Hepatocyte (in vitro differentiated cells): ENCODE measurements at regions not wholly inside any gene's neighbourhood (a gene's known extent, or its start where the extent isn't known, plus 50 kb on each side); places are given as distances from the start of the nearest gene placed in this dataset.
"Not testable (repeated sequence)": the region's sequence is repeated elsewhere in the genome, so short reads cannot be mapped to it uniquely, and the experiment has no call there.

Source experiments
- DNase-seq: peaks from one replicate; pipeline ENCODE4 v3.0.0-alpha.2; 2016; ENCODE audit warnings: low spot score
- H2AFZ ChIP-seq: fragments of 200-600 bp; sonication (generic); 2 replicates; pipeline ENCODE4 v1.6.0; 2016; ENCODE audit warnings: antibody characterized with exemption, mild to moderate bottlenecking
- H3K27ac ChIP-seq: fragments of 200-600 bp; sonication (generic); 2 replicates; pipeline ENCODE4 v1.5.1; 2016; ENCODE audit warnings: mild to moderate bottlenecking
- H3K27me3 ChIP-seq: fragments of 200-600 bp; sonication (generic); 2 replicates; pipeline ENCODE4 v1.6.1; 2016
- H3K36me3 ChIP-seq: fragments of 200-600 bp; sonication (generic); replicated peaks from 2 replicates; pipeline ENCODE4 v1.5.1; 2016; ENCODE audit warnings: low read depth; ENCODE audit not compliant: insufficient read depth
- H3K4me1 ChIP-seq: fragments of 200-600 bp; sonication (generic); 2 replicates; pipeline ENCODE4 v1.5.1; 2016; ENCODE audit warnings: mild to moderate bottlenecking, moderate library complexity; ENCODE audit not compliant: insufficient read depth
- H3K4me2 ChIP-seq: fragments of 200-600 bp; sonication (generic); 2 replicates; pipeline ENCODE4 v1.6.0; 2016
- H3K4me3 ChIP-seq: fragments of 200-600 bp; sonication (generic); 2 replicates; pipeline ENCODE4 v1.5.1; 2016; ENCODE audit warnings: mild to moderate bottlenecking
- H3K79me2 ChIP-seq: fragments of 200-600 bp; sonication (generic); 2 replicates; pipeline ENCODE4 v1.6.0; 2017; ENCODE audit warnings: mild to moderate bottlenecking
- H3K9me2 ChIP-seq: fragments of 200-600 bp; sonication (generic); replicated peaks from 2 replicates; pipeline ENCODE4 v1.6.0; 2017; ENCODE audit warnings: mild to moderate bottlenecking; ENCODE audit not compliant: insufficient read depth
- H3K9me3 ChIP-seq: fragments of 200-600 bp; sonication (generic); 2 replicates; pipeline ENCODE4 v1.5.1; 2016; ENCODE audit warnings: low read depth, mild to moderate bottlenecking
- H4K20me1 ChIP-seq: fragments of 200-600 bp; sonication (generic); 2 replicates; pipeline ENCODE4 v1.6.0; 2016; ENCODE audit warnings: mild to moderate bottlenecking; ENCODE audit not compliant: insufficient read depth, poor library complexity, severe bottlenecking
- EZH2 ChIP-seq: fragments of 200-600 bp; sonication (generic); IDR thresholded peaks from 2 replicates; pipeline ENCODE4 v1.6.1; 2016; ENCODE audit warnings: antibody characterized with exemption, mild to moderate bottlenecking, borderline replicate concordance
- EZH2phosphoT487 ChIP-seq: fragments of 200-600 bp; sonication (generic); IDR thresholded peaks from one replicate; pipeline ENCODE4 v1.6.1; 2018; ENCODE audit warnings: antibody characterized with exemption, mild to moderate bottlenecking, low read depth, moderate library complexity; ENCODE audit not compliant: unreplicated experiment, severe bottlenecking
- WGBS: methylation state at CpG from one replicate; pipeline ENCODE4 v1.1.6; 2016; ENCODE audit warnings: low lambda C conversion rate; ENCODE audit errors: missing lambda C conversion rate; 5-methylcytosine and 5-hydroxymethylcytosine counted together
- TF ChIP-seq, protein P1 (sequence below): fragments of 200-600 bp; sonication (generic); IDR thresholded peaks from 2 replicates; pipeline ENCODE4 v1.5.1; 2016; ENCODE audit warnings: antibody characterized with exemption, mild to moderate bottlenecking; ENCODE audit not compliant: poor library complexity

DNA sequence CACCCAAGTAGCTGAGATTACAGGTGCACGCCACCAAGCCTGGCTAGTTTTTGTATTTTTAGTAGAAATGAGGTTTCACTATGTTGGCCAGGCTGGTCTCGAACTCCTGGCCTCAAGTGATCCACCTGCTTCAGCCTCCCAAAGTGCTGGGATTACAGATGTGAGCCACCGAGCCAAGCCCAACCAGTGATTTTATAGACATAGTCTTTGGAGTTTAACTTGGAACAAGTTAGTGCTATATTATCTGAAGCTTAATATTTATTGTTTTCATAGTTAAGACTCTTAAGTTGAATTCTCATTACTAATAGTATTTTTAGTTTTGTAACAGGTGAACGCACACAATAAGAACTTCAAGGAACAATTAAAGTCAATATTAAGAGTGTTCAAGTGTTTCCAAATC is 122.1 kb downstream of the SPAG6 start:
- H3K4me1 ChIP-seq, DNase-seq, H3K9me3 ChIP-seq, H3K27ac ChIP-seq, H2AFZ ChIP-seq, H3K4me3 ChIP-seq, H3K79me2 ChIP-seq, H3K9me2 ChIP-seq, H3K27me3 ChIP-seq, H4K20me1 ChIP-seq, H3K36me3 ChIP-seq, H3K4me2 ChIP-seq: not testable (repeated sequence)
- WGBS: 92% methylated on average over 4 of the region's 4 CpGs

DNA sequence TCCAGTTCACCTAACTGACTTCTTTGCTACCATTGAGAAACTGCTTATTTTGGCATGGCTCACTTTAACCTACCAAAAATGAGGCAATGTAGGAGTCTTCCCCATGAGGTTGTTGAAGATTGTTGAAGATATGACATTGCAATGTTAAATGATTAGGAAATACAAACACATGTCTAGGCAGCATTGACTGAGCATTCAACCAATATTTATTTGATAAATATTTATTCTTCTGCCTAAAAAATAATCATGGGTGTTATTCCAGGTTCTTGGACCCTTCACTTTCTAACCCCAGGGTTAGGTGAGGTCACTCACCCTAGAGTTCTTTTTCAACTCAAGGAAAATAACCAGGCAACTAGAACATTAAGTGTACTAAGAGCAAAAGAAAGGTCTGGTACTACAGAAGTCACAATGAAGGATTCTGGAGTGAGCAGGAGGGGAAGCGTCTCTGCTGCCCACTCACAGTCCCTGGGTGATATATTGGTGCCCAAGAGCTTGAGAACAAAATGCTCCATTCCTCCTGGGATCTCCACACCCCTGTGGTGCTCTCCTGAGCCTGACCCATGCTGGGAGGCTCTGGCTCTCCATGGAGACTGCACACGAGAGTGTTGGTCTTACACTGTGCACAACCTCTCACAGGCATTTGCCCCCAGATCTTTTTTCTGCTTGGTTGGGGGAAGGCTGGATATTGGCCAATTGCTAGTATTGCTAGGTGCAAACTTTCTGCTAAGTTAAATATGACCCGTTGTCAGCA is 123.4 kb downstream of the SPAG6 start:
- no peak overlapping the region for H2AFZ ChIP-seq
- H3K4me3 ChIP-seq: no peak overlapping the region
- H3K9me3 ChIP-seq: no peaks in the 10 kb centered on the region
- peaks cover 18% of the 10 kb centered on the region for H3K27me3 ChIP-seq
- no peak overlapping the region for H3K4me2 ChIP-seq
- no peaks in the 10 kb centered on the region for H3K36me3 ChIP-seq
- no peak overlapping the region for H3K27ac ChIP-seq
- no peaks in the 10 kb centered on the region for H3K4me1 ChIP-seq
- 83% methylated on average over 3 of the region's 3 CpGs for WGBS
- TF ChIP-seq EZH2 (no peak), EZH2phosphoT487 (no peak)
- TF ChIP-seq, protein P1, sequence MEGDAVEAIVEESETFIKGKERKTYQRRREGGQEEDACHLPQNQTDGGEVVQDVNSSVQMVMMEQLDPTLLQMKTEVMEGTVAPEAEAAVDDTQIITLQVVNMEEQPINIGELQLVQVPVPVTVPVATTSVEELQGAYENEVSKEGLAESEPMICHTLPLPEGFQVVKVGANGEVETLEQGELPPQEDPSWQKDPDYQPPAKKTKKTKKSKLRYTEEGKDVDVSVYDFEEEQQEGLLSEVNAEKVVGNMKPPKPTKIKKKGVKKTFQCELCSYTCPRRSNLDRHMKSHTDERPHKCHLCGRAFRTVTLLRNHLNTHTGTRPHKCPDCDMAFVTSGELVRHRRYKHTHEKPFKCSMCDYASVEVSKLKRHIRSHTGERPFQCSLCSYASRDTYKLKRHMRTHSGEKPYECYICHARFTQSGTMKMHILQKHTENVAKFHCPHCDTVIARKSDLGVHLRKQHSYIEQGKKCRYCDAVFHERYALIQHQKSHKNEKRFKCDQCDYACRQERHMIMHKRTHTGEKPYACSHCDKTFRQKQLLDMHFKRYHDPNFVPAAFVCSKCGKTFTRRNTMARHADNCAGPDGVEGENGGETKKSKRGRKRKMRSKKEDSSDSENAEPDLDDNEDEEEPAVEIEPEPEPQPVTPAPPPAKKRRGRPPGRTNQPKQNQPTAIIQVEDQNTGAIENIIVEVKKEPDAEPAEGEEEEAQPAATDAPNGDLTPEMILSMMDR: no peak
- no peak for DNase-seq
- H4K20me1 ChIP-seq: no peaks in the 10 kb centered on the region
- no peaks in the 10 kb centered on the region for H3K9me2 ChIP-seq
- H3K79me2 ChIP-seq: no peaks in the 10 kb centered on the region

DNA sequence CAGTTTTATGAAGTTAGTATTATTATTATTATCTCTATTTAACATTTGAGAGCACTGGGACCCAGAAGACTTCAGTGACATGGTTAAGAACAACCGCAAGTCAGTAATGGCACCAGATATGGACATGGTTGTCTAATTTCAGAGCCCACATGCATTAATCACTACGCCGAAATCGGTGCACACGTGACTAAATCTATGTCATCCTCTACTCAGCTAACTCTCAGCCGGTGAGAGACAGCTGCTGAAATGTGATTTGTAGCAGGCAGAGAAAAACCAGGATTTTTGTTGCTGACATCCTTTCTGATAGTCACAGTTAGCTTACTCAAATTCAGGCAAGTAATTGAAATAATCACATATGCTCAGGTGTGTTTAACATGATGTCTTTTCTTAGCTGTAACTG is 127.7 kb downstream of the SPAG6 start:
- Histone ChIP-seq H3K4me2 (no peak overlapping the region), H3K4me3 (no peak overlapping the region), H4K20me1 (no peaks in the 10 kb centered on the region), H3K36me3 (no peaks in the 10 kb centered on the region), H3K27ac (no peak overlapping the region), H3K27me3 (peaks cover 61% of the 10 kb centered on the region), H3K9me2 (no peaks in the 10 kb centered on the region), H3K4me1 (peaks cover 19% of the 10 kb centered on the region), H3K9me3 (no peaks in the 10 kb centered on the region), H2AFZ (no peak overlapping the region), H3K79me2 (no peaks in the 10 kb centered on the region)
- TF ChIP-seq, protein P1: no peak
- no peak for TF ChIP-seq EZH2phosphoT487
- TF ChIP-seq EZH2: no peak
- DNase-seq: no peak
- whole genome bisulfite sequencing: 91% methylated on average over 6 of the region's 6 CpGs

DNA sequence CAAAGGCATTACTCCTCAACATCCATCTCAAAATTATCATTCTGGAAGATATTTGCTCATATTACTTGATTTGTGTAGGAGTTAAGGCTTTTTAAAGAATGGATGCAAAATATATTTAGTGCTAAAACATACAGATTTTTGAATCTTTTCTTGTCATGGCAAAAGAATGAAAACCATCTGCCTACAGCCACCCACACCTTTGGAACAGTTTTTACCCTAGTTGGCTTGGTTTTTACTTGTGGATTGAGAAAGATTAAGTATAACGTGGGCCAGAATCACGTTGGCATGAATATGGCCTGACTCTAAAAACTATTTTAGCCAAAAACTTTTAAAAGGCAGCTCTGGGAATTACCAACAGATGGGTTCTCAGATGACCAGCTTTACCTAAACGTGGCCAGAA is 128.2 kb downstream of the SPAG6 start:
- no peak for DNase-seq
- H3K4me1 ChIP-seq: peaks cover 19% of the 10 kb centered on the region
- H3K27me3 ChIP-seq: peaks cover 65% of the 10 kb centered on the region
- no peaks in the 10 kb centered on the region for H3K9me2 ChIP-seq
- WGBS: 72% methylated on average over 3 of the region's 3 CpGs
- H4K20me1 ChIP-seq: no peaks in the 10 kb centered on the region
- no peaks in the 10 kb centered on the region for H3K9me3 ChIP-seq
- H3K79me2 ChIP-seq: no peaks in the 10 kb centered on the region
- TF ChIP-seq EZH2phosphoT487: no peak
- TF ChIP-seq, protein P1: no peak
- no peak for TF ChIP-seq EZH2
- H2AFZ ChIP-seq: no peak overlapping the region
- no peaks in the 10 kb centered on the region for H3K36me3 ChIP-seq
- H3K27ac ChIP-seq: no peak overlapping the region
- H3K4me3 ChIP-seq: no peak overlapping the region
- no peak overlapping the region for H3K4me2 ChIP-seq
